ENCODE measurements at regions not wholly inside any gene's neighbourhood (a gene's known extent, or its start where the extent isn't known, plus 50 kb on each side); places are given as distances from the start of the nearest gene placed in this dataset.

- TF ChIP-seq CTCF (IDR thresholded peaks at IDR 0.05; ENCODE audit: extremely low read depth, insufficient read depth, missing control alignments) = no peak
- no peak for DNase-seq (ENCODE audit: low spot score)
- in situ Hi-C loops (cut with MboI; ENCODE audit: low pct_unique_long_range_greater_than_20kb, low sequenced_read_pairs, unreplicated experiment) = no loop called here
Observed at GRCh38 chr4:173656898-173657297, 126.9 kb upstream of the HAND2 start.

- no peak for DNase-seq (ENCODE audit: low spot score)
- no peak for TF ChIP-seq CTCF (IDR thresholded peaks at IDR 0.05; ENCODE audit: extremely low read depth, insufficient read depth, missing control alignments)
- in situ Hi-C loops (cut with MboI; ENCODE audit: low pct_unique_long_range_greater_than_20kb, low sequenced_read_pairs, unreplicated experiment) = no loop called here
Observed at GRCh38 chr4:173652283-173652931, 122.4 kb upstream of the HAND2 start.

GRCh38 chr4:173651651-173652282, 121.7 kb upstream of the HAND2 start:
- in situ Hi-C loops (cut with MboI; ENCODE audit: low pct_unique_long_range_greater_than_20kb, low sequenced_read_pairs, unreplicated experiment) = no loop called here
- no peak for DNase-seq (ENCODE audit: low spot score)
- no peak for TF ChIP-seq CTCF (IDR thresholded peaks at IDR 0.05; ENCODE audit: extremely low read depth, insufficient read depth, missing control alignments)

- in situ Hi-C loops (cut with MboI; ENCODE audit: low pct_unique_long_range_greater_than_20kb, low sequenced_read_pairs, unreplicated experiment) = no loop called here
- DNase-seq (ENCODE audit: low spot score) = no peak
- TF ChIP-seq CTCF (IDR thresholded peaks at IDR 0.05; ENCODE audit: extremely low read depth, insufficient read depth, missing control alignments) = no peak
Observed at GRCh38 chr4:173647902-173648301, 117.9 kb upstream of the HAND2 start.

- in situ Hi-C loops (cut with MboI; ENCODE audit: low pct_unique_long_range_greater_than_20kb, low sequenced_read_pairs, unreplicated experiment) = no loop called here
- DNase-seq (ENCODE audit: low spot score) = no peak
- no peak for TF ChIP-seq CTCF (IDR thresholded peaks at IDR 0.05; ENCODE audit: extremely low read depth, insufficient read depth, missing control alignments)
Observed at GRCh38 chr4:173642509-173642908, 112.5 kb upstream of the HAND2 start.

GRCh38 chr4:173635395-173635794, 105.4 kb upstream of the HAND2 start:
- in situ Hi-C loops (cut with MboI; ENCODE audit: low pct_unique_long_range_greater_than_20kb, low sequenced_read_pairs, unreplicated experiment) = no loop called here
- no peak for TF ChIP-seq CTCF (IDR thresholded peaks at IDR 0.05; ENCODE audit: extremely low read depth, insufficient read depth, missing control alignments)
- DNase-seq (ENCODE audit: low spot score) = no peak
